CD4-positive, alpha-beta T cell (primary cell): ENCODE measurements at regions not wholly inside any gene's neighbourhood (a gene's known extent, or its start where the extent isn't known, plus 50 kb on each side); places are given as distances from the start of the nearest gene placed in this dataset.

Experiments used
- ATAC-seq: fragments of 200-7000 bp; cut with Tn5 transposase; one replicate; pipeline ENCODE4 v1.10.0; 2022; ENCODE audit warnings: mild to moderate bottlenecking; ENCODE audit not compliant: poor library complexity
- CTCF ChIA-PET: fragments of 350-600 bp; sonication (Branson Sonifier 250); formaldehyde crosslinking; loops from one replicate; lab custom pipeline; 2021; ENCODE audit warnings: antibody characterized with exemption, inconsistent platforms; lab: Charles Lee
- POLR2A ChIA-PET: fragments of 350-600 bp; sonication (Branson Sonifier 250); formaldehyde crosslinking; loops from one replicate; lab custom pipeline; 2021; ENCODE audit warnings: antibody characterized with exemption, inconsistent platforms; lab: Charles Lee
- DNase-seq, 14 experiments: peaks; one replicate each; pipeline ENCODE4 v3.0.0-alpha.2; 2013 to 2020; ENCODE audit warnings: mixed read lengths in 2 of 14
- H3K27ac ChIP-seq, 2 donors: one replicate each; pipeline versions ENCODE4 v1.5.1 to v1.7.0; 2013; ENCODE audit warnings: low read length in 2 of 2, low read depth in 1 of 2, mild to moderate bottlenecking in 1 of 2
- H3K27me3 ChIP-seq, 2 experiments: 1 replicate in 1 of 2; 2 replicates in 1 of 2; pipeline versions ENCODE4 v1.6.1 to v1.7.0; 2013; ENCODE audit warnings: low read length in 2 of 2, control low read depth in 1 of 2, mild to moderate bottlenecking in 1 of 2, moderate library complexity in 1 of 2; ENCODE audit not compliant: insufficient read depth in 2 of 2, control insufficient read depth in 1 of 2
- H3K36me3 ChIP-seq: one replicate; pipeline ENCODE4 v1.6.1; 2013; ENCODE audit warnings: low read length, control low read depth; ENCODE audit not compliant: insufficient read depth
- H3K4me1 ChIP-seq: one replicate; pipeline ENCODE4 v1.6.1; 2013; ENCODE audit warnings: low read length, control low read depth; ENCODE audit not compliant: insufficient read depth
- H3K4me3 ChIP-seq: one replicate; pipeline ENCODE4 v1.5.1; 2013; ENCODE audit warnings: mild to moderate bottlenecking, low read length, moderate library complexity
- H3K9me3 ChIP-seq, 2 experiments: 1 replicate in 1 of 2; 2 replicates in 1 of 2; pipeline versions ENCODE4 v1.6.1 to v1.7.0; 2013; ENCODE audit warnings: low read length in 2 of 2, mild to moderate bottlenecking in 2 of 2, control low read depth in 1 of 2, moderate library complexity in 1 of 2; ENCODE audit not compliant: control insufficient read depth in 1 of 2, insufficient read depth in 1 of 2
- H3K27ac Mint-ChIP-seq: one replicate; pipeline ENCODE4 v1.8.0; 2020; ENCODE audit warnings: mixed read lengths
- H3K27me3 Mint-ChIP-seq: one replicate; pipeline ENCODE4 v1.8.0; 2021; ENCODE audit warnings: mixed read lengths
- H3K36me3 Mint-ChIP-seq: one replicate; pipeline ENCODE4 v1.8.0; 2021; ENCODE audit warnings: low read depth, mixed read lengths
- H3K4me1 Mint-ChIP-seq: one replicate; pipeline ENCODE4 v1.8.0; 2021; ENCODE audit warnings: low read depth, mixed read lengths
- H3K4me3 Mint-ChIP-seq: one replicate; pipeline ENCODE4 v1.8.0; 2020; ENCODE audit warnings: mild to moderate bottlenecking, mixed read lengths
- H3K9me3 Mint-ChIP-seq: one replicate; pipeline ENCODE4 v1.8.0; 2020; ENCODE audit warnings: mixed read lengths
- CTCF ChIP-seq: fragments of 200-600 bp; IDR thresholded peaks from one replicate; pipeline ENCODE4 v1.8.0; 2022; ENCODE audit warnings: antibody characterized with exemption, mild to moderate bottlenecking
- intact Hi-C, 2 experiments: fragments of 100-400 bp; cut with DNase I in 1 of 2; cut with micrococcal nuclease in 1 of 2; formaldehyde crosslinking; loops; one replicate each; pipeline versions ENCODE4 v1.15.1 to v1.9.0; 2023 to 2025; cut with DNase I, micrococcal nuclease

GRCh38 chr1:56396581-56396980 is 182.8 kb downstream of the PLPP3 start:
- Mint-ChIP-seq H3K4me3 (no peak overlapping the region), H3K27me3 (no peaks in the 10 kb centered on the region), H3K27ac (no peak overlapping the region), H3K36me3 (no peaks in the 10 kb centered on the region), H3K9me3 (no peaks in the 10 kb centered on the region), H3K4me1 (no peaks in the 10 kb centered on the region)
- TF ChIP-seq CTCF, result no peak
- H3K27ac ChIP-seq, result no peak overlapping the region
- intact Hi-C loops, result no loop called here
- POLR2A ChIA-PET, result no interaction called here
- H3K4me1 ChIP-seq, result no peaks in the 10 kb centered on the region
- H3K36me3 ChIP-seq, result no peaks in the 10 kb centered on the region
- no peak for ATAC-seq
- no peaks in the 10 kb centered on the region for H3K27me3 ChIP-seq
- H3K9me3 ChIP-seq, result no peaks in the 10 kb centered on the region
- H3K4me3 ChIP-seq, result no peak overlapping the region
- no peak for DNase-seq
- CTCF ChIA-PET, result no interaction called here

GRCh38 chr1:56395776-56396175 is 183.6 kb downstream of the PLPP3 start:
- no peak for TF ChIP-seq CTCF
- no peaks in the 10 kb centered on the region for H3K36me3 Mint-ChIP-seq
- Histone ChIP-seq H3K27me3 (no peaks in the 10 kb centered on the region), H3K4me1 (no peaks in the 10 kb centered on the region), H3K4me3 (no peak overlapping the region), H3K9me3 (no peaks in the 10 kb centered on the region), H3K27ac (no peak overlapping the region), H3K36me3 (no peaks in the 10 kb centered on the region)
- no peaks in the 10 kb centered on the region for H3K9me3 Mint-ChIP-seq
- H3K4me1 Mint-ChIP-seq, result no peaks in the 10 kb centered on the region
- ChIA-PET CTCF (no interaction called here), POLR2A (no interaction called here)
- H3K27ac Mint-ChIP-seq, result no peak overlapping the region
- H3K27me3 Mint-ChIP-seq, result no peaks in the 10 kb centered on the region
- no peak overlapping the region for H3K4me3 Mint-ChIP-seq
- no peak for ATAC-seq
- no peak for DNase-seq
- intact Hi-C loops, result no loop called here

GRCh38 chr1:56394298-56394697 is 185.1 kb downstream of the PLPP3 start:
- H3K9me3 ChIP-seq, result no peaks in the 10 kb centered on the region
- H3K36me3 ChIP-seq, result no peaks in the 10 kb centered on the region
- ChIA-PET CTCF (no interaction called here), POLR2A (no interaction called here)
- no peak for TF ChIP-seq CTCF
- no peaks in the 10 kb centered on the region for H3K4me1 Mint-ChIP-seq
- H3K27me3 ChIP-seq, result no peaks in the 10 kb centered on the region
- H3K27me3 Mint-ChIP-seq, result no peaks in the 10 kb centered on the region
- no peak overlapping the region for H3K27ac Mint-ChIP-seq
- intact Hi-C loops, result no loop called here
- DNase-seq (no peak), ATAC-seq (no peak)
- H3K27ac ChIP-seq, result no peak overlapping the region
- H3K4me3 Mint-ChIP-seq, result no peak overlapping the region
- no peaks in the 10 kb centered on the region for H3K4me1 ChIP-seq
- H3K9me3 Mint-ChIP-seq, result no peaks in the 10 kb centered on the region
- no peaks in the 10 kb centered on the region for H3K36me3 Mint-ChIP-seq
- no peak overlapping the region for H3K4me3 ChIP-seq
